Mucosa of descending colon (tissue), 3 donors: ENCODE measurements at regions not wholly inside any gene's neighbourhood (a gene's known extent, or its start where the extent isn't known, plus 50 kb on each side); places are given as distances from the start of the nearest gene placed in this dataset.

ENCODE experiments used
- ATAC-seq: fragments of 200-7000 bp; cut with Tn5 transposase; one replicate; pipeline ENCODE4 v1.9.1; 2020; ENCODE audit warnings: mild to moderate bottlenecking, moderate library complexity
- DNase-seq, 3 donors: peaks; one replicate each; pipeline ENCODE4 v3.0.0-alpha.2; 2020
- H3K36me3 ChIP-seq: fragments of 200-600 bp; one replicate; pipeline ENCODE4 v1.8.0; 2021; ENCODE audit warnings: low read depth, mild to moderate bottlenecking
- H3K4me1 ChIP-seq: fragments of 200-600 bp; one replicate; pipeline ENCODE4 v1.8.0; 2021; ENCODE audit warnings: low read depth, mild to moderate bottlenecking
- H3K4me3 ChIP-seq: fragments of 200-600 bp; one replicate; pipeline ENCODE4 v1.8.0; 2021; ENCODE audit warnings: mild to moderate bottlenecking
- H3K9me3 ChIP-seq: fragments of 200-600 bp; one replicate; pipeline ENCODE4 v1.8.0; 2021; ENCODE audit warnings: mild to moderate bottlenecking
- CTCF ChIP-seq: fragments of 200-600 bp; IDR thresholded peaks from one replicate; pipeline ENCODE4 v1.8.0; 2022; ENCODE audit warnings: antibody characterized with exemption, mild to moderate bottlenecking
- intact Hi-C, 2 donors: fragments of 100-400 bp; cut with DNase I in 1 of 2; cut with micrococcal nuclease in 1 of 2; formaldehyde crosslinking; loops; one replicate each; pipeline versions ENCODE4 v1.11.0 to v1.11.1; 2022; cut with DNase I, micrococcal nuclease
- donor health status: DM: no; HTN: no; CAD: no; lungs with moderate emphysema.
- donor health status: DM: no; HTN: no; CAD: no.
- donor health status: DM: no; HTN: yes; CAD: no.

GRCh38 chr2:75928093-75928492 is 217.4 kb upstream of the GCFC2 start:
- TF ChIP-seq CTCF, result no peak
- H3K4me3 ChIP-seq, result no peak overlapping the region
- no peaks in the 10 kb centered on the region for H3K9me3 ChIP-seq
- no peaks in the 10 kb centered on the region for H3K4me1 ChIP-seq
- DNase-seq, result no peak
- no peaks in the 10 kb centered on the region for H3K36me3 ChIP-seq
- no peak for ATAC-seq
- intact Hi-C loops, result no loop called here

GRCh38 chr2:75925331-75926024 is 214.8 kb upstream of the GCFC2 start:
- H3K36me3 ChIP-seq, result no peaks in the 10 kb centered on the region
- no peak for TF ChIP-seq CTCF
- no peak for ATAC-seq

GRCh38 chr2:75922191-75922590 is 211.5 kb upstream of the GCFC2 start:
- no peak for TF ChIP-seq CTCF
- Histone ChIP-seq H3K4me1 (no peaks in the 10 kb centered on the region), H3K9me3 (no peaks in the 10 kb centered on the region), H3K36me3 (no peaks in the 10 kb centered on the region), H3K4me3 (no peak overlapping the region)
- DNase-seq, result no peak
- intact Hi-C loops, result no loop called here
- ATAC-seq, result no peak

More at GRCh38 chr2:75925331-75926024, 214.8 kb upstream of the GCFC2 start:
- no peaks in the 10 kb centered on the region for H3K9me3 ChIP-seq
- intact Hi-C loops, result no loop called here
- H3K4me3 ChIP-seq, result no peak overlapping the region
- H3K4me1 ChIP-seq, result no peaks in the 10 kb centered on the region
- DNase-seq, result no peak

- H3K4me1 ChIP-seq, result no peaks in the 10 kb centered on the region
- intact Hi-C loops, result no loop called here
- H3K36me3 ChIP-seq, result no peaks in the 10 kb centered on the region
- no peak for DNase-seq
- TF ChIP-seq CTCF, result no peak
- no peak overlapping the region for H3K4me3 ChIP-seq
- no peak for ATAC-seq
- H3K9me3 ChIP-seq, result no peaks in the 10 kb centered on the region
These were observed 210.3 kb upstream of the GCFC2 start for GRCh38 chr2:75920859-75921551.

- intact Hi-C loops, result no loop called here
- H3K9me3 ChIP-seq, result no peaks in the 10 kb centered on the region
- no peaks in the 10 kb centered on the region for H3K4me1 ChIP-seq
- TF ChIP-seq CTCF, result no peak
- no peaks in the 10 kb centered on the region for H3K36me3 ChIP-seq
- DNase-seq, result no peak
- no peak overlapping the region for H3K4me3 ChIP-seq
- ATAC-seq, result no peak
These were observed 205.3 kb upstream of the GCFC2 start for GRCh38 chr2:75915851-75916634.
